K562 (cell line): ENCODE measurements at regions not wholly inside any gene's neighbourhood (a gene's known extent, or its start where the extent isn't known, plus 50 kb on each side); places are given as distances from the start of the nearest gene placed in this dataset.

Source experiments
- DDX20 ChIP-seq: fragments of 450-650 bp; IDR thresholded peaks from 2 replicates; pipeline ENCODE4 v1.6.1; 2016; ENCODE audit warnings: missing genetic modification characterization, low read depth, mild to moderate bottlenecking, missing compliant biosample characterization, moderate library complexity
- EZH2 ChIP-seq: IDR thresholded peaks from 2 replicates; pipeline ENCODE4 v1.6.1; 2012; ENCODE audit warnings: low read depth, mild to moderate bottlenecking, inconsistent platforms, low read length, borderline replicate concordance
- GATA2 ChIP-seq: sonication (generic); formaldehyde crosslinking; IDR thresholded peaks from 2 replicates; pipeline ENCODE4 v1.4.0; 2020; ENCODE audit warnings: mild to moderate bottlenecking, missing genetic modification reagents
- HDAC2 ChIP-seq: fragments of 450-650 bp; IDR thresholded peaks from 2 replicates; pipeline ENCODE4 v1.6.1; 2016; ENCODE audit warnings: mild to moderate bottlenecking
- MAX ChIP-seq: sonication (generic); formaldehyde crosslinking; IDR thresholded peaks from 2 replicates; pipeline ENCODE4 v1.9.0; 2022; ENCODE audit warnings: mild to moderate bottlenecking, missing genetic modification reagents
- NCOA2 ChIP-seq, 2 experiments: fragments of 450-650 bp; IDR thresholded peaks; 2 replicates each; pipeline ENCODE4 v1.6.1; 2018; ENCODE audit warnings: mild to moderate bottlenecking in 2 of 2, moderate library complexity in 1 of 2; ENCODE audit not compliant: partially characterized antibody in 2 of 2
- TF ChIP-seq, protein P1 (sequence below), 3 experiments: IDR thresholded peaks in 2 of 3; conservative IDR thresholded peaks in 1 of 3; 2 replicates each; pipeline ENCODE4 v1.5.1; 2011 to 2012; ENCODE audit warnings: low read length in 3 of 3, mild to moderate bottlenecking in 3 of 3, control low read depth in 2 of 3, improper control_type of control experiment in 1 of 3, inconsistent platforms in 1 of 3, low read depth in 1 of 3, mixed read lengths in 1 of 3, moderate library complexity in 1 of 3; ENCODE audit not compliant: insufficient read depth in 2 of 3

DNA sequence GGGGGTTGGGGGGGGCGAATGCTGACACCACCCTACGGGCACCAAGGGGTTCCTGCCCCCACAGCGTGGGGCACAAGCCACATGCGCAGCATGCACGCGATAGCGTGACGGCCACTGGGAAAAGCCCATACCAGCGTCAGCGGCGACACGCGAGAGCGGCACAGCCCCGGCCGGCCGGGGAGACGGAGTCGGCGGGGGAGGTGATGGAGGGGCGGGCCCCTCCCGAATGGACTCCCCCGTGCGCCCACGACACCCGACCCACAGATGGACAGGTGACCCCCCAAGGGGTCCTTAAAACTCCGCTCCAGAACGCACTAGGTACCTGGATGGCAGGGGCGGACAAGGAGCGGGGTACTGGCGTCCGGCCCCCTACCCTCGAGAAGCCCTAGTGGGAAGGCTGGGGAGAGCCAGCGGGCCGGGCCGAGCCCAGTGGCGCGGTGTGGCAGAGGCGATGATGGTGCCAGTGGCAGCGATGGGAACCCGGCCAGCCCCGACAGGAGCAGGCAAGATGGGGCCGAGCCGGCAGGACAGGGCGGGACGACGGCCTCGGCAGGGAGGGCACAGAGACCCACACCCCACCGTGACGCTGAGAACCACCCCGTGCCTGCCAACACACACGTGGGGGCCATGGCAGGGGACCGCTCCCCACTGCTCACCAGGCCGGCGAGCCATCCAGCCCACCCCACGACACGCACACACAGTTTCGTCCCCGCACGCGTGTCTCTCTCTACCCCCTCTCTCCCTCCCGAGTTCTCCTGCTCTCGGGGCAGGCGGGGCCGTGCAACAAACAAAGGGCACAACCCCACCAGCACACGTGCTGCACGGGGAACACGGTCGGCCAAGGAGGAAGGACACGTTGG is 1959.8 kb upstream of the DEFB115 start:
- TF ChIP-seq GATA2: no peak
- no peak for TF ChIP-seq EZH2
- TF ChIP-seq, protein P1, sequence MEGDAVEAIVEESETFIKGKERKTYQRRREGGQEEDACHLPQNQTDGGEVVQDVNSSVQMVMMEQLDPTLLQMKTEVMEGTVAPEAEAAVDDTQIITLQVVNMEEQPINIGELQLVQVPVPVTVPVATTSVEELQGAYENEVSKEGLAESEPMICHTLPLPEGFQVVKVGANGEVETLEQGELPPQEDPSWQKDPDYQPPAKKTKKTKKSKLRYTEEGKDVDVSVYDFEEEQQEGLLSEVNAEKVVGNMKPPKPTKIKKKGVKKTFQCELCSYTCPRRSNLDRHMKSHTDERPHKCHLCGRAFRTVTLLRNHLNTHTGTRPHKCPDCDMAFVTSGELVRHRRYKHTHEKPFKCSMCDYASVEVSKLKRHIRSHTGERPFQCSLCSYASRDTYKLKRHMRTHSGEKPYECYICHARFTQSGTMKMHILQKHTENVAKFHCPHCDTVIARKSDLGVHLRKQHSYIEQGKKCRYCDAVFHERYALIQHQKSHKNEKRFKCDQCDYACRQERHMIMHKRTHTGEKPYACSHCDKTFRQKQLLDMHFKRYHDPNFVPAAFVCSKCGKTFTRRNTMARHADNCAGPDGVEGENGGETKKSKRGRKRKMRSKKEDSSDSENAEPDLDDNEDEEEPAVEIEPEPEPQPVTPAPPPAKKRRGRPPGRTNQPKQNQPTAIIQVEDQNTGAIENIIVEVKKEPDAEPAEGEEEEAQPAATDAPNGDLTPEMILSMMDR (IDR thresholded peaks at IDR 0.05 in 2 of 3, conservative IDR thresholded peaks at IDR 0.05 in 1 of 3; ENCODE audit: insufficient read depth in 2 of 3, low read depth in 1 of 3, low read length in 3 of 3): no peak
- TF ChIP-seq DDX20 (tag): no peak
- no peak for TF ChIP-seq NCOA2 (IDR thresholded peaks at IDR 0.05; ENCODE audit: partially characterized antibody in 2 of 2)
- no peak for TF ChIP-seq HDAC2
- no peak for TF ChIP-seq MAX (CRISPR knock-in tag)
